Right cardiac atrium (tissue), 5 donors: ENCODE measurements at regions not wholly inside any gene's neighbourhood (a gene's known extent, or its start where the extent isn't known, plus 50 kb on each side); places are given as distances from the start of the nearest gene placed in this dataset.
A peak's percentile ranks its signal among the peaks of the same experiment; 100 is the strongest.

Experiments
- ATAC-seq, 2 donors: fragments of 200-7000 bp; cut with Tn5 transposase; one replicate each; pipeline versions ENCODE4 v1.8.0 to v1.9.1; 2020; ENCODE audit warnings: moderate library complexity in 2 of 2, mild to moderate bottlenecking in 1 of 2
- DNase-seq, 3 donors: peaks; one replicate each; pipeline ENCODE4 v3.0.0-alpha.2; 2020
- H3K27ac ChIP-seq: one replicate; pipeline ENCODE4 v1.5.1; 2013; ENCODE audit warnings: mild to moderate bottlenecking, low read length, control low read depth, moderate library complexity
- H3K27me3 ChIP-seq: one replicate; pipeline ENCODE4 v1.6.1; 2013; ENCODE audit not compliant: control insufficient read depth, insufficient read depth
- H3K4me1 ChIP-seq: one replicate; pipeline ENCODE4 v1.6.1; 2013; ENCODE audit warnings: low read length; ENCODE audit not compliant: control insufficient read depth, insufficient read depth
- H3K4me3 ChIP-seq: one replicate; pipeline ENCODE4 v1.5.1; 2013; ENCODE audit warnings: low read length, control low read depth
- H3K9me3 ChIP-seq: one replicate; pipeline ENCODE4 v1.6.1; 2013; ENCODE audit warnings: low read length; ENCODE audit not compliant: control insufficient read depth
- WGBS: extraction: QIAGEN DNeasy Blood & Tissue Kit; methylation state at CpG from one replicate; pipeline ENCODE4 v1.1.7; 2013; 5-methylcytosine and 5-hydroxymethylcytosine counted together
- intact Hi-C, 4 donors: fragments of 100-400 bp; cut with DNase I; formaldehyde crosslinking; loops; one replicate each; pipeline versions ENCODE4 v1.11.0 to v1.14.0; 2022 to 2023
- donor health status: healthy with polysubstance abuse.
- donor health status: DM: no; HTN: yes; CAD: no.
- donor health status: DM: no; HTN: no; CAD: no.
- donor health status: DM: no; HTN: yes; CAD: no; lungs with severe emphysema.
- donor health status: DM: yes; HTN: yes; CAD: no.

DNA sequence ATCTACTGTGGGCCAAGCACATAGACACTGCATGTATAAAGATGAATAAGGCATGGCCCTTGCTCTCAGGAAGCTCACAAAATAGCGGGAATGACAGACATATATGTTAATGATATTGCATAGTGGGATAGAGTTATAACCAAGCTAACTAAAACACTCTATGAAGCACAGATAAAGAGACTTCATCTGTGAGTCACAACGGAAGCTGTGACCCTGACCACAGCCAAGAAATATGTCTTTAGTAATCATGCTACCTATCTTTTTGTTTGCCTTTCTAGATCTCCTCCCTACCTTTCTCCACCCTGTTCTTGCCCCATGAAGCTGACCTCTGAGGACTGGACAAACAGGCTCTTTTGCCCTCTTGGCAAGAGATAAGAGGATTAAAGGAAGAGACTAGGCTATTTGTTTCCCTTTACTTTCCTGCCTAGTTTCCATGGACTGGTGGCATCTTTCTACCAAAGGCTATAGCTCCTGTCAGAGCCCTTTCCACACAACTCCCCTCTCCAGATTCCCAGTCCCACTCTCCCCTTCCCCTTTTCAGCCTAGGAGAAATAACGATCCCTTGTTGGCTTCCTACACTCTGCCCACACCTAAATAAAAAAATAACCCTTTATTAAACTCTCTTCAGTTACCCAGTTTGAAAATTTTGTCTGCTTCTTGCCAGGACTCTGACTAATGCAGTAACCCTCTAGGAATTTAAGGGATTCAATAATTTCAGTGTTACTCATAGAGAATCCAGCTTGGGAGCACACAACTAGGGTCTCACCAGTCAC, 504.9 kb upstream of the MARCKS start:
- Histone ChIP-seq H3K27ac (no peak overlapping the region), H3K4me1 (no peaks in the 10 kb centered on the region), H3K27me3 (no peaks in the 10 kb centered on the region), H3K9me3 (no peaks in the 10 kb centered on the region), H3K4me3 (no peak overlapping the region)
- ATAC-seq = peak in 1 of 2 donors; percentile 59
- 65% methylated on average over 3 of the region's 3 CpGs for WGBS
- DNase-seq = no peak
- intact Hi-C loops = no loop called here

DNA sequence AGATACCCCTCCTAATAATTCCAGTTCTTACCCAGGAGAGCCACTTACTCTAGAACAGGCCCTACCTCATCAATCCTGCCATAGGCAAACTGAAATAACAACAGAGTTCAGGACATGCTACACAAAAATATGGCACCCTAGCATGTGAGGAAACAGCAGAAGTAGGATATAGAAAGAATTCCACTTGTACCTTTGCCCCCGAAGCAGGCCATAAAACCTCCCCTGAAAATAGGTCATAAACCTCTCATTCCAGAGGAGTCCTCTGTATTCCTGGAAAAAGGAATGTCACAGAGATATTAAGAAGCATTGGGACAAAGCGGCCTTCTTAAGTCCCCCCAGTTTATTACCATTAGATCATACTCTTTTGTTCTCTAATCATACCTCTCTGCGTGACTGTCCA, 504.3 kb upstream of the MARCKS start:
- H3K9me3 ChIP-seq = no peaks in the 10 kb centered on the region
- H3K27me3 ChIP-seq = no peaks in the 10 kb centered on the region
- WGBS = 79% methylated on average over 3 of the region's 3 CpGs
- ATAC-seq (no peak), DNase-seq (no peak)
- H3K4me1 ChIP-seq = no peaks in the 10 kb centered on the region
- no peak overlapping the region for H3K4me3 ChIP-seq
- intact Hi-C loops = no loop called here
- H3K27ac ChIP-seq = no peak overlapping the region

DNA sequence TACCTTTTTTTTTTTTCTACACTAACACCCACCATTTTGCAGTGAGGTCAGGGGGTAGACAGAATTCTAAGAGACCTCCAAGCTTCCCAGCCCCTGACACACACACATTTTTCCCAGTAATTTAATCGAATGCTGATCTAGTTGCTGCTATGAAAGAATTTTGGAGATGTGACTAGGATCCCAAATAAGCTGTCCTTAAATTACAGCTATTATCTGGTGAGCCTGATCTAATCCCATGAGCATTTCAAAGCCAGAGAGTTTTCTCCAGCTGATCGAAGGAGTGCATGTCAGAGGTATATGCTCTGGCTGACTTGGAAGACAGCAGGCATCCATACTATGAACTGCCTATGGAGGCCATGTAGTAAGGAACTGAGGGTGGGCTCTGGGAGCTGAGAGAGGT, 503.8 kb upstream of the MARCKS start:
- H3K4me3 ChIP-seq = no peak overlapping the region
- no peaks in the 10 kb centered on the region for H3K9me3 ChIP-seq
- intact Hi-C loops = no loop called here
- no peak overlapping the region for H3K27ac ChIP-seq
- WGBS = 82% methylated on average over 2 of the region's 2 CpGs
- H3K27me3 ChIP-seq = no peaks in the 10 kb centered on the region
- no peak for DNase-seq
- H3K4me1 ChIP-seq = no peaks in the 10 kb centered on the region
- ATAC-seq = no peak

DNA sequence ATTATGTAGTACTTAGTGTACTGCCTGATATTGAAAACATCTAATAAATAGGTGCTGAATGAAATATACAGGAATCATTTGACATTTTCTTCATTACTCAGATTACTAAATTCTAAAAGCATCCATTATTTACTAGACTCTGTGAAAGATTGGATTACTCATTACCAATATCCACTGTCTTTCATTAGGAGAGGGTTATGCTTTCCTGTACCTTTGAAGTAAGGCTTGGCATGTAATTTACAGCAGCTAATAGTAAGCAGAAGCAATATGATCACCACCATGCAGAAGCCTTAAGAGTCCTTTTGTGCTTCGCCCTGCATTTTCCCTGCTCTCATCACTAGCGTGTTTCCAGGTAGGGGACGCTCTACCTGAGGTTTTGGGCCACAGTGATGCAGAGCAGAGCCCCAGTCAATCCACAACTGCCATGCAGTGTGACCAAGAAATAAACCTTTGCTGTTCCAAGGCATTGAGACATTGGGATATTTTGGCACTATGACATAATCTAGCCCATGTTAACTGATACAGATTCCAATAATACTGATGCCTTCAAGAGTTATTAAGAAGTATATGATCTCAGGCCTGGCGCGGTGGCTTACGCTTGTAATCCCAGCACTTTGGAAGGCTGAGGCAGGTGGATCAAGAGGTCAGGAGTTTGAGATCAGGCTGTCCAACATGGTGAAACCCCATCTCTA, 502.8 kb upstream of the MARCKS start:
- Histone ChIP-seq H3K27me3 (no peaks in the 10 kb centered on the region), H3K27ac (no peak overlapping the region), H3K4me3 (no peak overlapping the region), H3K9me3 (no peaks in the 10 kb centered on the region), H3K4me1 (no peaks in the 10 kb centered on the region)
- ATAC-seq (no peak), DNase-seq (no peak)
- WGBS = 87% methylated on average over 6 of the region's 6 CpGs
- intact Hi-C loops = no loop called here

DNA sequence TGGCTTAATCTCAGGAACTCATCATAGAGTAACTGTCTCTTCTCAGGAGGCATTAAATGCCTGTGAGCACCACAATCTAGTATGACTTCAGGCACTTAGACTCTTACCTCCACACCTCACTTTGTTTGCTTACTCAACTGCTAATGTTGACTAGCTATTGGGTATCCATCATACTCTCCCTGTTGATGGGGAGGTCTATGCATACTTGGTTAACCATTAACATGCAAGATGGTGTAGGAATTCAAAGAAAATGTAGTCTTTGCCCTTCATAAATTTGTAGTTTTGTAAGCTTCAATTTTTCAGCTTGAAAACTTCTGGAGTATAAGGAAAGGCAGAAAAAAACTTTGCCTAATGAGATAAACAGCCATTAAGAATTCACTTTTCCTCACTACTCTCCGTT, 501.0 kb upstream of the MARCKS start:
- no peaks in the 10 kb centered on the region for H3K27me3 ChIP-seq
- H3K4me3 ChIP-seq = no peak overlapping the region
- ATAC-seq (no peak), DNase-seq (no peak)
- WGBS = 62% methylated on average over 1 of the region's 1 CpG
- no peaks in the 10 kb centered on the region for H3K4me1 ChIP-seq
- H3K27ac ChIP-seq = no peak overlapping the region
- intact Hi-C loops = no loop called here
- H3K9me3 ChIP-seq = no peaks in the 10 kb centered on the region

DNA sequence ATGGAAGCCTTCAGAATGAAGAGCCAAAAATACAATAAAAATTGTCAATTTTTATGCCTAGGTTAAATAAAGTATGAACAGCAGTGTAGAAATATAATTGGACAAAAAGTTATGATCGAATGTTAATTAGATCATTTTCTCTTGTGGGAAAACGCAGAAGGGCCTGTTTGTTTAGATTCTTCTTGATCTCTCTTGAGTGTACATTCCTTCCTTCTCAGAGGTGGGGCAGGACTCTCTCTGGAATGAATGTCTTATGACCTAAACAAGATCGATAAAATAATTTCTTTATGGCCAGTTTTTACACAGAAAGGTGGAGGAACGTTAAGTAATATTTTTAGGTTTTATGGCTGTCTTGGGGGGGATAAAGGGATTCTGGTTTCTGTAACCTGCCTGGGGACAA, 500.1 kb upstream of the MARCKS start:
- ATAC-seq (no peak), DNase-seq (no peak)
- no peaks in the 10 kb centered on the region for H3K9me3 ChIP-seq
- no peaks in the 10 kb centered on the region for H3K27me3 ChIP-seq
- no peak overlapping the region for H3K4me3 ChIP-seq
- no peak overlapping the region for H3K27ac ChIP-seq
- WGBS = 90% methylated on average over 4 of the region's 4 CpGs
- intact Hi-C loops = no loop called here
- no peaks in the 10 kb centered on the region for H3K4me1 ChIP-seq

DNA sequence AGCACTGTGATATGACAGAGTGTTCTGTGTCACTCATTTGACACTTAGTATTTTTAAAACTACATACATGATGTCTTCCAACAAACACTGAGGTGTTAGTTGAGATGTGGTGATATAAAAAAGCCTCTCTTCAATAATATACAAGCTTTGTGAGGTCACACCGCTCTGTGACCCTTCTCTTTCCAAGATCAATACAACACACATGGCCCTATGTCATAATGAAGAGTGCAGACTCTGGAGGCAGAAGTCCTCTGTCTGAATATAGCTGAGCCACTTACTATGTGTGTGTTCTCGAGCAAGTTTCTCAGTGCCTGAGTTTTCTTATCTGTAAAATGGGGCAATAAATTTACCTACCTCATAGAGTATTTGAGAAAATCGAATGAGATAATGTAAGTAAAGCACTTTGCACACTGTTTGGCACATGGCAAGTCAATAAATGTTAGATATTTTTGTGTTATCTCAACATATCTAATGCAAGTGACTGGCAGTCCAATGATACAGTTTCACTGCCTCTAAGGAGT, 499.0 kb upstream of the MARCKS start:
- Histone ChIP-seq H3K4me1 (no peaks in the 10 kb centered on the region), H3K4me3 (no peak overlapping the region), H3K27ac (no peak overlapping the region), H3K9me3 (no peaks in the 10 kb centered on the region), H3K27me3 (no peaks in the 10 kb centered on the region)
- DNase-seq (no peak), ATAC-seq (no peak)
- intact Hi-C loops = no loop called here
- WGBS = 96% methylated on average over 3 of the region's 3 CpGs

DNA sequence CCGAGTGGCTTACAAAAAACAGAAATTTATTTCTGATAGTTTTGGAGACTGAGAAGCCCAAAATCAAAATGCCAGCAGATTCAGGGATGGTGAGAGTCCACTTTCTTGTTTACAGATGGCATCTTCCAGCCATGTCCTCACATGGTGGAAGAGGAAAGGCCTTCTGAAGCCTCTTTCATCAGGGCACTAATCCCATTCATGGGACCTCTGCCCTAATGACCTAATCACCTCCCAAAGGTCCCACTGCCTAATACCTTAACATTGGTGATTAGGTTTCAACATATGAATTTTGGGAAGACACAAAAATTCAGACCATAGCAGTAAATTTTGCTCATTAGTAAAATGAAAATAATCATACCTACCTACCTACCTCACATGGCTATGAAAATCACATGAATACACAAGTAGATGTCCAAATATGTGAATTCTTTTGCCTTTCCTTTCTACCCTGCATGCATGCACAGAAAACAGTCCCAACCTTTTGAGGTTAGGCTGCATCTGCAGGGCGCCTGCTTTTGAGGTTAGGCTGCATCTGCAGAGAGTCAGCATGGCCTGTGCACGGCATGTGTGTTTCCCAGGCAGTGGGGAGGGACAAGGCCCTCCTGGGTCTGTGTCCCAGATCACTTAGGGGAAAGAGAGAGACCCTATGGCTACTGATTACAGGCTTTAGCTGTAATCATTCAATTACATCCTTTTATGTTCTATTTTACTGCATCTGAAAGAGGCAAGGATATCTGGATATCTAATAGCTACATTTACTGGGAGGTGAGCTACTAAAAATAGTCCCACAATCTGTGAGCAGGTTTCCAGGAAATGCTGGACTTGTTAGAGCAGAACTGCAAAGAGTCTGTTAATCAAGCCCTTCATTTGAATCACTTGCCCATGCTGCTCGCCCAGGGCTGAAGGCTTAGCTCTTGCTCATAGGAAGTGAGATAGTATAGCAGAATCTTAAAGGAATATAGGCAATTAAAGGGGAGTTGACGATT, 497.7 kb upstream of the MARCKS start:
- H3K4me3 ChIP-seq = no peak overlapping the region
- no peak for DNase-seq
- no peaks in the 10 kb centered on the region for H3K9me3 ChIP-seq
- H3K27ac ChIP-seq = no peak overlapping the region
- no peak for ATAC-seq
- no peaks in the 10 kb centered on the region for H3K4me1 ChIP-seq
- no peaks in the 10 kb centered on the region for H3K27me3 ChIP-seq
- WGBS = 75% methylated on average over 5 of the region's 5 CpGs
- intact Hi-C loops = no loop called here

DNA sequence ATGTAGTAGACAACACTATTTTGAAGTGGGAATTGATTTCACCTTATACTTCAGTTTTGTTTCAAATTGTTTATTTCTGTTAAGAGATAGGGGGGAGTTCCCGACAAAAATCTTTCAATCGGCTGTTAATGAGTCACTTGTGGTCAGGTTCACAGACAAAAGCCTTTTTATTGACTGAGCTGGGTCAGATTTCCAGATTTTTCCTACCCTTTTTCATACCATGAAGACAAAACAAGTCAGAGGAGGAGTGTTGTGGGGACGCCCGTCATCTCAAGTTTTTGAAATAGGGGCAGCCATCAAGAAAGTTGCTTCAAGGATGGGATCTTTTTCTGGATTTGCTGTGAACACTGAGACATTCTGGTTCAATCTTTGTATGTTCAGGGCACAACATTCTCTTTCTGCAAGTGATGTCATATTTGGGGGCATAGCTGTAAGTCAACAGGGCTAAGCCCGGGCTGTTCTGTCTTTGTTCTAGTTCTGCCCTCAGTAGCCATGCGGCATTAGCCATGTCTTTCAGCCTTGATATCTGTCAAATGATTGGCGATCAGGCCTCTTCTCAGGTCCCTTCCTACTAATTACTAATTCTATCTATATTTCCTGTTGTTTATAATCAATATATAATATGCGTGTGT, 496.0 kb upstream of the MARCKS start:
- no peaks in the 10 kb centered on the region for H3K4me1 ChIP-seq
- no peak for ATAC-seq
- H3K4me3 ChIP-seq = no peak overlapping the region
- H3K27ac ChIP-seq = no peak overlapping the region
- no peaks in the 10 kb centered on the region for H3K9me3 ChIP-seq
- intact Hi-C loops = no loop called here
- WGBS = 87% methylated on average over 8 of the region's 8 CpGs
- no peak for DNase-seq
- no peaks in the 10 kb centered on the region for H3K27me3 ChIP-seq

DNA sequence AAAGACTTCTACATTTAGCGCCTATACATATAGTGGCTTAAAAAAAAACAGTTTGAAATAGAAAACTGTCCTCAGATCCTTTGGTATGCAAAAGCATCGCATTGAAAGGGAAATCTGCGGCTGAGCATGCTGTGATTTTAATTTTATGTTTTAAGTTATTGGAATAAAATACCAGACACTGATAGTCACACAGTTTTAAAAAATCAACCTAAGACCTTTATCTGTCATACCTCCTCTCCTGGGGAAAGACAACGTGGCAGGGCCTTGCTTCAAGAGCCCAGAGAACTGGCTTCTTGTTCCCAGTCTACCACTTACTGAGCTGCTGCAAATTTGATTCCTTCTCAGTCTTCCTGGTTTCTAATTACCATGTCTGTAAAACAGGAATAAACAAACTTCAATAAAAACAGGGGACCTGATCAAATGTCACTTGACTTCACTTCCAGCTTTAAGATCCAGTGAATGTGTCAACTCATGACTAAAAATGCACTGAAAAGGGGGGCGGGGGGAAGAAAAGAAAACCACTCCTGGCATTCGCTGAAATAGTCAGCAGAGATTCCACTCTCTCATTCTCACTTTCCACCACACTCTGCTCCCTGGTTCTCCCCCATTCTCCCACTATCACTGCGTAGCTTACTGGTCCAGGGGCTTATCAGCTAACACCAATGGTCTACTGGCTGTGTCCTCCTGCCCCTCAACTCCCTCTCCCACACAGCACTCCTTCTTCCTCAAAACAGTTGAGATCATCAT, 494.7 kb upstream of the MARCKS start:
- Histone ChIP-seq H3K27ac (no peak overlapping the region), H3K4me3 (no peak overlapping the region), H3K9me3 (no peaks in the 10 kb centered on the region), H3K4me1 (no peaks in the 10 kb centered on the region), H3K27me3 (no peaks in the 10 kb centered on the region)
- intact Hi-C loops = no loop called here
- WGBS = 77% methylated on average over 7 of the region's 7 CpGs
- DNase-seq (no peak), ATAC-seq (no peak)
